Stimulated activated CD4-positive, alpha-beta T cell treated with anti-CD3 and anti-CD28 coated beads, Interleukin-4, amount 100 ng/mL, for 4 hours (primary cell): ENCODE measurements at regions not wholly inside any gene's neighbourhood (a gene's known extent, or its start where the extent isn't known, plus 50 kb on each side); places are given as distances from the start of the nearest gene placed in this dataset.

Source experiments
- DNase-seq, 2 experiments: peaks; one replicate each; pipeline ENCODE4 v3.0.0-alpha.2; 2020

DNA sequence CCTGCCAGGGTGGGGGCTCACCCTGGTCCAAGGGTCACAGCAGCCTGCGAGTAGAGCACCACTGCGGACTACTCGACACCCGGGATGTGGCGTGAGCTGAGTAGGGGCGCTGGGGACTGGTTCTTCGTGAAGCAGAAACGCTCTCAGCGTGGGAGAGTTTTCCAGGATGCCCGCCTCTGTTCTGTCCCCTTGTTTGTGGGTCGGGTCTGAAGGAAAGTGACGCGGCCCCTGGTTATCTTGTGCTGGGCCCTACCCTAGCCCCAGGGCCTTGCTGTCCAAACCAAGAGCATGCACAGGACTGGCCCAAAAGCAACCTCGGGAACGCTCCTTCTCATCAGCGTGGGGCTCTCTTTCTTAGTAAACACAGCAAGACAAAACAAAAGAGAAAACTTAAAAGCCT is 303.3 kb downstream of the IRF8 start:
- no peak for DNase-seq

DNA sequence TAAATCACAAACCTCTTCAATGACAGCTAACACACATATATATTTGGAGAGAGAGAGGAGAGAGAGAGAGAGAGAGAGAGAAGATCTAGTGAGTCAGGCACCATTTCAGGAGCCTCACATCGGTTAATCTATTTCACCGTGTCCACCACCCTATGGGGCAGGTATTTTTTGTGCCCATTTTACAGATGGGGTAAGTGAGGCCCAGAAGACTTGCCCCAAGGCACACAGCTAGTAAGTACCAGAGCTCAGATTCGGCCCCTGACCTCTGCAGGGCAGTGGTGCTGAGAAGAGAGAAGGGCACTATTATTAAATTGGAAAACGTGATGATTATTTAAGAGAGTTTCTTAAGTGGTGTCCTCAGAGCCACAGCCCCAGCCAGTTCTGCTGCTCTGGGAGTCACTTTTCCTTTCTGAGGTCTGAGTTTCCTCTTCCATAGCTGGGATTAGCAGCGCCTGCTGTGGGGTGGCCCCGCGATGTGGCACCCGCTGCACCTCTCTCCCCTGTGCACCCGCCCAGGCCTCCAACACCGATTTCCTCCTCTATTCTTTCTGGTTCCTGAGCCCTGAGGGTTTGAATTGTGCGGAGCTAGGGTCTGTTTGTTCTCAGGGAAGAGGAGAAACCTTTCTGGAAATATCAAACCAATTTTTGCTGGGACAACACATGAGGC is 303.9 kb downstream of the IRF8 start:
- no peak for DNase-seq

GRCh38 chr16:86203557-86204275 is 304.8 kb downstream of the IRF8 start:
- DNase-seq = no peak

GRCh38 chr16:86205521-86206245 is 304.6 kb upstream of the FOXF1 start:
- no peak for DNase-seq

DNA sequence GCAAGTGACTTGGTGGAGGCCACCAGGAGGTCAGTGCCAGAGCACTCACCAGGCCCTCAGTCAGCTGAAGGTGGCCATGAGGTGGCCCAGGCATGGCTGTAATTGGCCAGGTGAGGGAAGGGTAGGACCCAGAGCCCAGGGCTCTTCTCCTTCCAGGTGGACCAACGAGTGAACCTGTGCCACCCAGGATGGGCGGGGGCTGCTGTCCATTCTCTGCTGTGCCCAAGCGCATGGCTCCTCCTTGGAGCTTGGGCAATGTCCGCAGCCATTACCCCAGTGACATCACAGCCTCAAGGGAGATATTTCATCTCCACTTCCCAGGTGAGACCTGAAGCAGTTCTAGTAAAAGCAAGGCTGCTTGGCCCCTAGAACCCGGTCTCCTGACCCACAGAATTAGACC is 303.0 kb upstream of the FOXF1 start:
- no peak for DNase-seq

- DNase-seq = no peak
Observed at GRCh38 chr16:86209202-86209601, 301.1 kb upstream of the FOXF1 start.

GRCh38 chr16:86210403-86211193 is 299.7 kb upstream of the FOXF1 start:
- DNase-seq = no peak

DNA sequence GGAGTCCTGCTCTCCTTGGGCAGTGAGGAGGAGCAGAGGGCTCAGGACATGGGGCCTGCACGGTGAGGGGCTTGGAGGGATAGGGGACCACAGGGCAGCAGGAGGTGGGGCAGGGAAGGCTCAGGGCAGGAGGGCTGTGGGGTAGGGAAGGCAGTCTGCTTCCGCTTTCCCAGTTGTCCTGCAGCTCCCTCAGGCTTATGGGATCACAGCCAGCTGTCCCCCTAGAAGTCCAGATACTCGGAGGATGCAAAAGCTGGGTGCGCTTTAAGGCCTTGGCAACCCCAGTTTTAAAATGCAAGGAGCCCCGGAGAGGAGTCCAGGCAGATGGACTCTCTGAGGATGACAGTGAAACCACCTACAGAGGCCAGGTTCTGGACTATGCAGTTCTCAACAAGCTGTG is 299.1 kb upstream of the FOXF1 start:
- no peak for DNase-seq

DNA sequence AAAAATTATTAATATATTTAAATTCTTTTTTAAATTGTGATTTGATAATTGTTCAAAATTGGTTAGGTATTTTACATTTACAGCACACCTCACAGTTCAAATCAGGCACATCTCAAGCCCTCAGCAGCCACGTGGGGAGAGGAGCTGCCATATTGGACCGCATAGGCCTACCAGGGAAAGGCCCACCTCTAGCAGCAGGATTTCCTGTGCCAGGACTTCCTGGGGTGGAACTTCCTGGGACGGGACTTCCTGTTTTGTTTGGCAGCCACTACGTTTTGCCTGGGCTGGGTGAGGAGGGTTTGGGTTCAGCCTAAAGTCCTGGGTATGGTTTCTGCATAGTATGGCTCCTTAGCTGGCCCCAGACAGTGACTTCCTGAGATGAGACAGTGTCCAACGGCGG is 298.5 kb upstream of the FOXF1 start:
- DNase-seq = no peak

- DNase-seq = no peak
Observed at GRCh38 chr16:86212706-86213436, 297.5 kb upstream of the FOXF1 start.

DNA sequence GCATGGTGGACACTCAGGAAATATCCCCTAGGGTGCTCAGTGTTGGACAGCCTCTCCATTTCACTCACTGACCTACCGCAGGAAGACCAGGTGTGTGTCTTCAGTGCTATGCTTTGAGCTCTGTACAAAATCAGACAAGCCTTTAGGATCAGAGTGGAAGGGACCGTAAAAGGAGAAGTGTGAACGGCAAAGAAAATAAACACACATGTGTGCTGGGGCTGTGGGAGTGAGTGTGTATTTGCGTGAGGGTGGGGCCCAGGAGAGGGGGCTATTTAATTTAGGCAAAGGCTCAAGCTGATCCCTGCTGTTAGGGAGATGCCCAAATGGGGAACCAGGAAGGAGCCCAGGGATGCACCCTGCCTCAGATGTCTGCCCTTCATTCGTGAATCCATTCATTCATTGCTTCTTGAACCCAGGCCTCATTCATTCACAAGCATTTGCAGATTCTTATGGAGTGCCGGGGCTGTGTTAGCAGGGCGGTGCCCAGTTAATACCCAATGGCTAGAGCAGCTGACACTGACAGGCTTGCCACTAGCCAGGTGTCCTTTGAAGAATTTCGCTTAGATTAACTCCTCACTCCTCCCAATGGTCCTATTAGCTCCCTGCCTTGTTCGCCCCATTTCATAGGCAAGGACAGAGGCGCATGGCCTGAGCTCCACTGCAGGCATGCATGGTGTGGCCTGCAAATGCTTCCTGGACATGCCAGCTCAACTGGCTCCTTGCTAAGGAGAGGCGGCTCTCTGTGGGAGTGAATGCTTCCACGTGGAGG is 296.7 kb upstream of the FOXF1 start:
- DNase-seq = no peak

DNA sequence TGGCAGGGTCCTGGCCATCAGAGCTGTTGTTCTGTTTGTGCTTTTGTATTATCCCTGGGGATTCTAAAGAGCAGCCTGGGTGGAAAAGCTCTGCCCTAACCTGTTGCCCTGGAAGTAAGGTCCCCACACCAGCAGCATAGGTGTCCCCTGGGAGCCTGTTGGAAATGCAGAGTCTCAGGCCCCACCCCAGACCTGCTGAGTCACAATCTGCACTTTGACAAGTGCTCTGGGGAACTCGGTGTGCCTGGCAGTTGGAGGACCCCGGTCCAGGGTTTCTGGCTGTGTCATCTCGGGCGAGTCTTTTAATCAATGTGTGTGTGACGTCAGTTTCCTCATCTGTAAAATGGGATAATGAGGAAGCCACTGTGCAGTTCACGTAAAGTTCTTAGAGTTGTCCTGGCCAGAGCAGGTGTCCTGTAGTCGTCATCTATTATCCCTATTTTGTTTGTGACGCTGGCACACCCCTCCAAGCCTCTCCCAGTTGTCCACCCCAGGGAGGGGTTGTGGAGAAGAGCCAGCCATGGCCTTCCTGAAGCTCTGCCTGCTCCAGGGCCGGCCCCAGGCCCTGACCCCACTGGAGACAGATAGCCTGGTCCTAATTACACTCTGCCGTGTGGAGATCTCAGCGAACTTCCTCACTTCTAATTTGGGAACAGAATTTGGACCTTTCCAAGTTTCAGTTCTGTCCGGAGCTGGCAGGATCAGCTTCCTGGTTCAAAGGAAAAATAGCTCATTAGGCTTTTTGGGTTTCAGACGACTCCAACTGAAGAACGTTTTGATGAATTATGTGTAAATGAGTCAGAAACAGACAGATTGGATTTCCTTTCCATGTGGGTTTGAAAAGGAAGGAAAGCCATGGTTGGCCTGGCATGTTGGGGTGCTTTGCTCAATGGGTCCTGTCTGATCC is 295.7 kb upstream of the FOXF1 start:
- no peak for DNase-seq

DNA sequence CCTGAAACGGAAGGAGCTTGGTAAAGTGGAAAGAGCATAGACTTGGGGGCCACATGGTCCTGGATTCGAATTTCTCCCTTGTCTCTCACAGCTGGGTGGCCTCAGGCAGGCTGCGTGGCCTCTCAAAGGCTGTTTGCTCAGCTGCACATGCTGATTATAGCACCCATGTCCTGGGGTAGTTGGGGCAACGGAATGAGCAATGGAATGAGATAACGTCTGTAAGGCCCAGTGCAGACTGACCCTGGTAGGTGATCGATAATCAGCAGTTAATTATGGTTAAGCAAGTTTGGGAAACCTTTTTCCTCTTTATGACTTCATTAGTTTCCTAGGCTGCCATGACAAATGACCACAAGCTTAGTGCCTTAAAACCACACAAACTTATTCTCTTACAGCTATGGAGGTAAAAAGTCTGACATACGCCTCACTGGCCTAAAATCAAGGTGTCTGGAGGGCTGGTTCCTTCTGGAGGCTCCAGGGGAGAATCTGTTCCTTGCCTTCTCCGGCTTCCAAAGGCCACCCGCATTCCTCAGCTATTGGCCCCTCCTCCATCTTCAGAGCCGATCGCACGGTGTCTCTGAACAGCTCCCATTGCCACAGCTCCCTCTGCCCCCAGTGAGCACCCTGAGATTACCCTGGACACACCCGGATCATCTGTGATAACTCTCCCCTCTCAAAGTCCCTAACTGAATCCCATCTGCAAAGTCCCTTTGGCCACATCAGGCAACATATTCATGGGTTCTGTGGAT is 294.9 kb upstream of the FOXF1 start:
- DNase-seq = no peak

DNA sequence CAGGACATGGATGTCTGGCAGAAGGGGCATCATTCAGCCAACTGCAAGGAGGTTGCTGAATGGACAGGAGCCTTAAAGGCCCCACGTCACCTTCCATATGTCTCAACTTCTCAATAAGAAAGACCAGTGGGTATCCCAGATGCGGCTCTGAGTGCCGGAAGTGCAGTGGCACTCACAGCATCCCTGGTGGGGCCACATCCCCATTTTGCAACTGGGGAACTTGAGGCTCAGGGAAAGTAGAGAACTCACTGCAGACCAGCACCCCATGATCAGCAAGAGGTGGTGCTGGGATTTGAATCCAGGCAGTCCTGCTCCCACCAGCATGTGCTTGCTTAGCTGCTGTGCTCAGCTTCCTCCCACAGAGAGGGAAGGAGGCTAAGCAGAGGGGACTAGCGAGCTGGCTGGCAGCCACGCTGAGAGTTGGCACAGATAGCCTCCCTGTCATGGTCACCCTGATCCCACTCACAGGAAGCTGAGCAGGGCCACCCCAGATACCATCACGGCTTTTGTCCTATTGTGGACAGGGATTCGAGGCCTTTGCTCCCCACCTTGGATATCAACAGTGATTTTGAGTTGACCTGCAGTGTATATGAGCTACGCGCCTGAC is 294.2 kb upstream of the FOXF1 start:
- no peak for DNase-seq

GRCh38 chr16:86216591-86216990 is 293.7 kb upstream of the FOXF1 start:
- DNase-seq = no peak

- DNase-seq = no peak
Observed at GRCh38 chr16:86217001-86217890, 293.1 kb upstream of the FOXF1 start.

- no peak for DNase-seq
Observed at GRCh38 chr16:86217891-86218270, 292.4 kb upstream of the FOXF1 start.

- no peak for DNase-seq
Observed at GRCh38 chr16:86218479-86219170, 291.7 kb upstream of the FOXF1 start.
